ENCODE measurements at regions not wholly inside any gene's neighbourhood (a gene's known extent, or its start where the extent isn't known, plus 50 kb on each side); places are given as distances from the start of the nearest gene placed in this dataset.

- Mint-ChIP-seq H3K4me1 (ENCODE audit: low read depth) (no peaks in the 10 kb centered on the region), H3K4me3 (no peak overlapping the region), H3K27ac (no peak overlapping the region), H3K27me3 (peaks cover 7% of the 10 kb centered on the region), H3K36me3 (ENCODE audit: low read depth) (no peaks in the 10 kb centered on the region), H3K9me3 (peaks cover 2% of the 10 kb centered on the region)
- no peak for ATAC-seq
- POLR2A ChIA-PET, result no interaction called here
- intact Hi-C loops (cut with micrococcal nuclease), result no loop called here
- no peak for DNase-seq
- CTCF ChIA-PET, result no interaction called here
- TF ChIP-seq CTCF (IDR thresholded peaks at IDR 0.05), result no peak
Measured at GRCh38 chr16:80144191-80144590, 396.6 kb upstream of the DYNLRB2 start.

DNA sequence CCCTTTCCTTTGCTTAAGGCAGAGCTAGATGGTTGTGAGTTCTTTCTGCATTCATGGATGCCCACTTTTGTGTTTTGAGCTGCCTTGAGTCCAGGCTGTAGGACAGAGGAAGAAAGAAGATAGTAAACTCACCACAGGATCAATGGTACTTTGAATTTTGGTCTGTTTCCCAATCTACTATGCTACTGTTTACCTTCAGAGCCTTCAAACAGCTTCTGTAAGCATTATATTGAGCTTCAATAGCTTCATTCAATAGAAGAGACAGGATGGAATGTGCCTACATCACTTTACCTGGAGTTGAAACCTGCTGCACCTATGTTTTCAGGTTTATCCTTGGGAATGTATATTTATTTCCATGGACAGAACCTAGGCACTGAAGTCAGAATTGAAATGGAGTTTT, 397.9 kb upstream of the DYNLRB2 start:
- ChIA-PET CTCF (no interaction called here), POLR2A (no interaction called here)
- no peak for DNase-seq
- Mint-ChIP-seq H3K27me3 (peaks cover 7% of the 10 kb centered on the region), H3K36me3 (ENCODE audit: low read depth) (no peaks in the 10 kb centered on the region), H3K27ac (no peak overlapping the region), H3K9me3 (peaks cover 2% of the 10 kb centered on the region), H3K4me3 (no peak overlapping the region), H3K4me1 (ENCODE audit: low read depth) (no peaks in the 10 kb centered on the region)
- ATAC-seq, result no peak
- TF ChIP-seq CTCF (IDR thresholded peaks at IDR 0.05), result no peak
- intact Hi-C loops (cut with micrococcal nuclease), result no loop called here

DNA sequence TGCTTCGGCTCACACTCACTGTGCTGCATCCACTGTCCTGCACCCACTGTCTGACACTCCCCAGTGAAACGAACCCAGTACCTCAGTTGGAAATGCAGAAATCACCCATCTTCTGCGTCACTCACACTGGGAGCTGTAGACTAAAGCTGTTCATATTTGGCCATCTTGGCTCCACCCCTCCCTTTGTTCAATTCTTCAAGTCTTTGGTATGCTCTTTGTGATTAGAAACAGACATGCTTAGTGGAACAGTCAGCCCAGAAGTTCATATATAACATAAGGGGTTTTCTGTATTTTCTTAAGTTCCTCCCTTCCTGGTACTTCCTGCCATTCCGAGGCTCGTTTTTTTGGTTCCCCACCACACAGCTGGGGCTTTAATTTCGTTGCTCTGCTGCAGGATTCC, 398.5 kb upstream of the DYNLRB2 start:
- intact Hi-C loops (cut with micrococcal nuclease), result no loop called here
- no peak for TF ChIP-seq CTCF (IDR thresholded peaks at IDR 0.05)
- peaks cover 5% of the 10 kb centered on the region for H3K9me3 Mint-ChIP-seq
- no peaks in the 10 kb centered on the region for H3K36me3 Mint-ChIP-seq (ENCODE audit: low read depth)
- no peak for DNase-seq
- CTCF ChIA-PET, result no interaction called here
- H3K4me1 Mint-ChIP-seq (ENCODE audit: low read depth), result no peaks in the 10 kb centered on the region
- POLR2A ChIA-PET, result no interaction called here
- H3K27me3 Mint-ChIP-seq, result peaks cover 7% of the 10 kb centered on the region
- H3K27ac Mint-ChIP-seq, result no peak overlapping the region
- no peak overlapping the region for H3K4me3 Mint-ChIP-seq
- no peak for ATAC-seq

- intact Hi-C loops (cut with micrococcal nuclease), result no loop called here
- TF ChIP-seq CTCF (IDR thresholded peaks at IDR 0.05), result no peak
- Mint-ChIP-seq H3K9me3 (no peaks in the 10 kb centered on the region), H3K4me1 (ENCODE audit: low read depth) (no peaks in the 10 kb centered on the region), H3K36me3 (ENCODE audit: low read depth) (no peaks in the 10 kb centered on the region), H3K4me3 (no peak overlapping the region), H3K27ac (no peak overlapping the region), H3K27me3 (no peaks in the 10 kb centered on the region)
- POLR2A ChIA-PET, result no interaction called here
- CTCF ChIA-PET, result no interaction called here
- ATAC-seq (no peak), DNase-seq (no peak)
Measured at GRCh38 chr16:80129791-80130190, 411.0 kb upstream of the DYNLRB2 start.

GRCh38 chr16:80125677-80126076, 415.1 kb upstream of the DYNLRB2 start:
- CTCF ChIA-PET, result no interaction called here
- H3K9me3 Mint-ChIP-seq, result no peaks in the 10 kb centered on the region
- POLR2A ChIA-PET, result no interaction called here
- no peaks in the 10 kb centered on the region for H3K36me3 Mint-ChIP-seq (ENCODE audit: low read depth)
- intact Hi-C loops (cut with micrococcal nuclease), result no loop called here
- ATAC-seq (no peak), DNase-seq (no peak)
- TF ChIP-seq CTCF (IDR thresholded peaks at IDR 0.05), result no peak
- peaks cover 1% of the 10 kb centered on the region for H3K27me3 Mint-ChIP-seq
- no peak overlapping the region for H3K4me3 Mint-ChIP-seq
- no peaks in the 10 kb centered on the region for H3K4me1 Mint-ChIP-seq (ENCODE audit: low read depth)
- H3K27ac Mint-ChIP-seq, result no peak overlapping the region
